B cell (primary cell): ENCODE measurements at regions not wholly inside any gene's neighbourhood (a gene's known extent, or its start where the extent isn't known, plus 50 kb on each side); places are given as distances from the start of the nearest gene placed in this dataset.
"Not testable (repeated sequence)": the region's sequence is repeated elsewhere in the genome, so short reads cannot be mapped to it uniquely, and the experiment has no call there.

ENCODE experiments used
- ATAC-seq: fragments of 200-7000 bp; cut with Tn5 transposase; one replicate; pipeline ENCODE4 v1.10.0; 2021; ENCODE audit warnings: low read depth, mild to moderate bottlenecking, moderate number of reproducible peaks, moderate library complexity
- CTCF ChIA-PET: fragments of 350-600 bp; sonication (Branson Sonifier 250); formaldehyde crosslinking; loops from one replicate; lab custom pipeline; 2021; ENCODE audit warnings: antibody characterized with exemption, inconsistent platforms; lab: Charles Lee
- POLR2A ChIA-PET: fragments of 350-600 bp; sonication (Branson Sonifier 250); formaldehyde crosslinking; loops from one replicate; lab custom pipeline; 2021; ENCODE audit warnings: antibody characterized with exemption; lab: Charles Lee
- DNase-seq: peaks from one replicate; pipeline ENCODE4 v3.0.0; 2013
- H2AFZ ChIP-seq: 2 replicates; pipeline ENCODE4 v1.6.1; 2012; ENCODE audit warnings: mild to moderate bottlenecking, low read depth, low read length; ENCODE audit not compliant: insufficient read depth, poor library complexity, severe bottlenecking
- H3K27ac ChIP-seq, 2 donors: 1 replicate in 1 of 2; 2 replicates in 1 of 2; pipeline ENCODE4 v1.5.1; 2012 to 2013; ENCODE audit warnings: low read length in 2 of 2, mild to moderate bottlenecking in 2 of 2, moderate library complexity in 1 of 2
- H3K27me3 ChIP-seq, 4 experiments: fragments of 200-600 bp in 1 of 4; sonication (generic) in 1 of 4; replicated peaks in 1 of 4; 1 replicate in 2 of 4; 2 replicates in 2 of 4; pipeline versions ENCODE4 v1.6.1 to v1.7.0; 2013 to 2016; ENCODE audit warnings: low read length in 3 of 4, mild to moderate bottlenecking in 2 of 4, mixed read lengths in 1 of 4, moderate library complexity in 1 of 4; ENCODE audit not compliant: insufficient read depth in 4 of 4, control insufficient read depth in 3 of 4; ENCODE audit errors: control extremely low read depth in 1 of 4
- H3K36me3 ChIP-seq, 2 experiments: replicated peaks in 1 of 2; 1 replicate in 1 of 2; 2 replicates in 1 of 2; pipeline versions ENCODE4 v1.6.1 to v1.7.1; 2013; ENCODE audit warnings: low read length in 1 of 2; ENCODE audit not compliant: insufficient read depth in 2 of 2, control insufficient read depth in 1 of 2; ENCODE audit errors: control extremely low read depth in 1 of 2, extremely low read depth in 1 of 2
- H3K4me1 ChIP-seq, 2 donors: fragments of 200-600 bp in 1 of 2; sonication (generic) in 1 of 2; 1 replicate in 1 of 2; 2 replicates in 1 of 2; pipeline versions ENCODE4 v1.5.1 to v1.6.1; 2013 to 2017; ENCODE audit warnings: low read length in 2 of 2; ENCODE audit not compliant: control insufficient read depth in 2 of 2, insufficient read depth in 2 of 2
- H3K4me2 ChIP-seq: replicated peaks from 2 replicates; pipeline ENCODE3; 2012; ENCODE audit warnings: mild to moderate bottlenecking, low read depth, low read length; ENCODE audit not compliant: poor library complexity, severe bottlenecking
- H3K4me3 ChIP-seq, 5 experiments: fragments of 200-600 bp in 1 of 5; sonication (generic) in 1 of 5; 1 replicate in 3 of 5; 2 replicates in 2 of 5; pipeline versions ENCODE4 v1.5.1 to v1.7.0; 2011 to 2016; ENCODE audit warnings: low read length in 4 of 5, mild to moderate bottlenecking in 4 of 5, low read depth in 2 of 5, control low read depth in 1 of 5, moderate library complexity in 1 of 5; ENCODE audit not compliant: insufficient read depth in 1 of 5; ENCODE audit errors: control extremely low read depth in 1 of 5, extremely low read depth in 1 of 5
- H3K79me2 ChIP-seq: fragments of 200-600 bp; sonication (generic); one replicate; pipeline ENCODE4 v1.6.0; 2016; ENCODE audit warnings: low read length; ENCODE audit not compliant: control insufficient read depth, insufficient read depth
- H3K9ac ChIP-seq: fragments of 200-600 bp; sonication (generic); 2 replicates; pipeline ENCODE4 v1.6.1; 2017; ENCODE audit warnings: mild to moderate bottlenecking, low read length, moderate library complexity
- H3K9me3 ChIP-seq, 3 donors: one replicate each; pipeline versions ENCODE4 v1.6.1 to v1.7.1; 2013; ENCODE audit warnings: low read length in 2 of 3; ENCODE audit not compliant: control insufficient read depth in 2 of 3, insufficient read depth in 1 of 3; ENCODE audit errors: control extremely low read depth in 1 of 3
- H4K20me1 ChIP-seq: 2 replicates; pipeline ENCODE4 v1.6.0; 2012; ENCODE audit warnings: mild to moderate bottlenecking, low read length; ENCODE audit not compliant: insufficient read depth, control insufficient read depth, poor library complexity, severe bottlenecking
- H3K27ac Mint-ChIP-seq: one replicate; pipeline ENCODE4 v1.8.0; 2021; ENCODE audit warnings: mixed read lengths
- H3K27me3 Mint-ChIP-seq: one replicate; pipeline ENCODE4 v1.8.0; 2021; ENCODE audit warnings: mixed read lengths
- H3K4me1 Mint-ChIP-seq: one replicate; pipeline ENCODE4 v1.8.0; 2021; ENCODE audit warnings: mixed read lengths
- H3K4me3 Mint-ChIP-seq: one replicate; pipeline ENCODE4 v1.8.0; 2021; ENCODE audit warnings: mixed read lengths
- H3K9me3 Mint-ChIP-seq: one replicate; pipeline ENCODE4 v1.8.0; 2022; ENCODE audit warnings: mixed read lengths; ENCODE audit not compliant: insufficient read depth
- WGBS: methylation state at CpG from one replicate; pipeline ENCODE4 v1.1.5; 2013; ENCODE audit warnings: missing lambda C conversion rate; ENCODE audit not compliant: insufficient coverage; 5-methylcytosine and 5-hydroxymethylcytosine counted together
- intact Hi-C: fragments of 100-400 bp; cut with micrococcal nuclease; formaldehyde crosslinking; loops from one replicate; pipeline ENCODE4 v1.10.0; 2022

DNA sequence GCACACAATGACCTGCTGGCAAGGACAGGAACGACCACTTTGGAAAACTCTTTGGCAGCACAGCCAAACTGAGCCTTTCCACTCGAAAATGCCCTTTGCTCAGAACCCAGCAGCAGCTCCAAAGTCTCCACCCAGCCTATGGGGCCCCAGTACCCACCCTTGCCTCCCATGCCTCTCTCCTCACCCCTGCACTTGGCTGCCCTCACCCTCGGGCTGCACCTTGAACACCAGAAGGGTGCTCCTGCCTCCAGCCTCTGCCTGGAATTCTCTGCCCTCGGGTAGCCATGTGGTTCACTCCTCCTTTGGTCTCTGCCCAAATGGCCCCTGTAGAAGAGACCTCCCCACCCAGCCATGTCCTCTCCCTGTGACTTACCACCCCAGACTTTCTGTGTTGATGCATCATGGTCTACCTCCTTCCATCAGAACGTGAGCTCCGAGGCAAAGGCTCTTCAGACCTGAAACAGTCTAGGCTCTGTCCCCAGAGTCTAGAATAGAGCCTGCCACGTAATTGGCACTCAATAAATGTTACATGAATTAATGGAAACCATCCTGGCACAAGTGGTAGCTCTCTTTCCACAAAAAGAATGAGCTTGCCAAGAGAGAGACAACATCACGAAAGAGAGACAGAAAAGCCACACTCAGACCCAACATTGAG is 68.5 kb upstream of the METTL9 start:
- intact Hi-C loops, H3K36me3 ChIP-seq, H3K9me3 Mint-ChIP-seq, H3K27me3 Mint-ChIP-seq, H3K4me2 ChIP-seq, H3K9ac ChIP-seq, H3K4me1 Mint-ChIP-seq, H3K27ac ChIP-seq, H3K79me2 ChIP-seq, H3K9me3 ChIP-seq, H3K27me3 ChIP-seq, POLR2A ChIA-PET, H3K4me1 ChIP-seq, H3K4me3 Mint-ChIP-seq, H3K4me3 ChIP-seq, ATAC-seq, DNase-seq, H4K20me1 ChIP-seq, H3K27ac Mint-ChIP-seq, H2AFZ ChIP-seq, CTCF ChIA-PET: not testable (repeated sequence)
- 94% methylated on average over 2 of the region's 8 CpGs for WGBS

DNA sequence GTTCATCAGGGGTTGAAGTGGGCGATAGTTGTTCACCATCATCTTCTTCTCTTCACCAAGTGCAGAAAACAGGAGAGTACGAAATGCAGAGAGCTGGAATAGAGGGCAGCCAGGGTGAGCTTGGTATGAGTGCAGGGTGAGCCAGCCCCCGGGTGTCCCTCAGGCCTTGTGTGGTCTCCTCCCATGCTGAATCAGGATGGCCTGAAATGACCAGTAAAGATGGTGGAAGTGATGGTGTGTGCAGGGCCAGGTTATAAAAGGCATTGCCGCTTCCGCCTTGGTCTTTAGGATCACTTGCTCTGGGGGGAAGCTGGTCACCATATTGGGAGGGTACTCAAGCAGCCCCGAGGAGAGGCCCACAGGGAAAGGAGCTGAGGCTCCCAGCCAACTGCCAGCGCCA is 66.4 kb upstream of the METTL9 start:
- H3K36me3 ChIP-seq, H3K79me2 ChIP-seq, H3K27ac Mint-ChIP-seq, H3K4me1 ChIP-seq, H3K27ac ChIP-seq, intact Hi-C loops, H3K4me1 Mint-ChIP-seq, H3K4me2 ChIP-seq, H3K9me3 ChIP-seq, POLR2A ChIA-PET, DNase-seq, H3K27me3 ChIP-seq, H3K4me3 Mint-ChIP-seq, H4K20me1 ChIP-seq, H3K4me3 ChIP-seq, ATAC-seq, H3K27me3 Mint-ChIP-seq, H3K9ac ChIP-seq, H3K9me3 Mint-ChIP-seq, CTCF ChIA-PET, H2AFZ ChIP-seq: not testable (repeated sequence)
- WGBS = 94% methylated on average over 3 of the region's 7 CpGs

DNA sequence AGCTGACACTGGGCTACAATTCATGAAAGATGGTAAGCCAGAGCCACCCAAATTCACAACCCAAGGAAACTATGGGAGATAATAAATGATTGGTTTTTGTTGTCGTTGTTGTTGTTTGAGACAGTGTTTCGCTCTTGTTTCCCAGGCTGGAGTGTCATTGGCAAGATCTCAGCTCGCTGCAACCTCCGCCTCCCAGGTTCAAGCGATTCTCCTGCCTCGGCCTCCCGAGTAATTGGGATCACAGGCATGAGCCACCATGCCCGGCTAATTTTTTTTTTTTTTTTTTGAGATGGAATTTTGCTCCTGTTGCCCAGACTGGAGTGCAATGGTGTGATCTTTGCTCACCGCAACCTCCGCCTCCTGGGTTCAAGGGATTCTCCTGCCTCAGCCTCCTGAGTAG is 65.9 kb upstream of the METTL9 start:
- H3K36me3 ChIP-seq, H2AFZ ChIP-seq, H3K4me3 Mint-ChIP-seq, H3K27me3 ChIP-seq, intact Hi-C loops, H3K27ac Mint-ChIP-seq, H3K9me3 ChIP-seq, POLR2A ChIA-PET, H3K4me3 ChIP-seq, H3K4me1 ChIP-seq, DNase-seq, H3K4me1 Mint-ChIP-seq, ATAC-seq, H3K27me3 Mint-ChIP-seq, H3K27ac ChIP-seq, CTCF ChIA-PET, H3K9me3 Mint-ChIP-seq, H3K4me2 ChIP-seq, H3K9ac ChIP-seq, H3K79me2 ChIP-seq, H4K20me1 ChIP-seq: not testable (repeated sequence)
- 97% methylated on average over 7 of the region's 10 CpGs for WGBS

DNA sequence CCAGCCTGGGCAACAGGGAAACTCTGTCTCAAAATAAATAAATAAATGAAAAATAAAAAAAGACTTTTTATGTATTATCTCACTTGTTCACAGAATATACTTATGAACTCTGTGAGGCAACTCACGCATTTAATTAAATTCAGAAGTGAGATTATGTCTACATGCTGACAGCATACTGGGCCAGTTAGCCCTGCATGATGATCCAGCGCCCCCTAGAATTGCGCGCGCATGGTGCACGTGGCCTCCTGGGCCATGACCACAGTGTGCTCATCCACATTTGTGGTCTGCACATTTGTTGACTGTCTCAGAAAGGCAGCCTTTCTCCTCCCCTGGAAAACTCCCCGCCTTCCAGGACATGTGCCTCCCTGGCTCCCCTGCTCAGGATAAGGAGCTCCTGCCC is 64.8 kb upstream of the METTL9 start:
- H3K4me3 Mint-ChIP-seq, H3K27ac ChIP-seq, ATAC-seq, H3K79me2 ChIP-seq, DNase-seq, CTCF ChIA-PET, H4K20me1 ChIP-seq, H3K27me3 ChIP-seq, H3K9me3 Mint-ChIP-seq, H2AFZ ChIP-seq, H3K36me3 ChIP-seq, H3K9ac ChIP-seq, H3K27me3 Mint-ChIP-seq, POLR2A ChIA-PET, intact Hi-C loops, H3K4me2 ChIP-seq, H3K4me1 ChIP-seq, H3K4me3 ChIP-seq, H3K9me3 ChIP-seq, H3K4me1 Mint-ChIP-seq, H3K27ac Mint-ChIP-seq: not testable (repeated sequence)
- 97% methylated on average over 6 of the region's 7 CpGs for WGBS
